Thyroid gland (tissue), 4 donors: ENCODE measurements at regions not wholly inside any gene's neighbourhood (a gene's known extent, or its start where the extent isn't known, plus 50 kb on each side); places are given as distances from the start of the nearest gene placed in this dataset.

ENCODE experiments used
- CTCF ChIP-seq, 6 experiments: fragments of 200-600 bp in 3 of 6; fragments of 450-650 bp in 3 of 6; sonication (generic) in 3 of 6; IDR thresholded peaks; one replicate each; pipeline ENCODE4 v1.5.1; 2016 to 2019; ENCODE audit warnings: antibody characterized with exemption in 6 of 6, mild to moderate bottlenecking in 2 of 6, inconsistent platforms in 1 of 6, moderate library complexity in 1 of 6
- POLR2A ChIP-seq, 2 donors: fragments of 450-650 bp; IDR thresholded peaks; one replicate each; pipeline ENCODE4 v1.6.1; 2017; ENCODE audit warnings: antibody characterized with exemption in 2 of 2, mild to moderate bottlenecking in 2 of 2, moderate library complexity in 1 of 2

DNA sequence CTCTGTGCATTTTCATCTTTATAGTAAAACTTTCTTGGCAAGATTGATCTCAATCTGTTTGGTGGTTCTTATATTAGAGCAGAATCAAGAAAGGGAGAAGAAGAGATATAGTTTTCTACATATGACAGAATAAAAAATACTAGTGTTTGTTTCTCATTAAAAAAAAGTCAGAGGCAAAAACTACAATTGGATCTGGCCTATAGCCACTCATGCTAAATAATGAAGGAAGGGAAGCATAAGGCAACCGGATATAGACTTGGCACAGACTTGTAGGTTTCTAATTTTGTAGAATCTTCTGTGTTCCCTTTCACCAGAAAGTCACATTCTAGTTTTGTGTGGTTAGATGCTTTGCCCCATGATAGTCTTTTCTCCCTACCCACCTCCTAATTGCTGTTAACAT, 306.2 kb downstream of the PIK3R1 start:
- TF ChIP-seq CTCF (IDR thresholded peaks at IDR 0.05): no peak
- TF ChIP-seq POLR2A (IDR thresholded peaks at IDR 0.05): no peak
